GM13977 (cell line): ENCODE measurements at regions not wholly inside any gene's neighbourhood (a gene's known extent, or its start where the extent isn't known, plus 50 kb on each side); places are given as distances from the start of the nearest gene placed in this dataset.
"Not testable (repeated sequence)": the region's sequence is repeated elsewhere in the genome, so short reads cannot be mapped to it uniquely, and the experiment has no call there.

Source experiments
- DNase-seq: peaks from one replicate; pipeline ENCODE4 v3.0.0; 2012; ENCODE audit warnings: low spot score
- in situ Hi-C: fragments of 300-500 bp; cut with MboI; formaldehyde crosslinking; loops from one replicate; pipeline ENCODE4 v1.12.0; 2022; ENCODE audit warnings: low sequenced_read_pairs, low pct_unique_long_range_greater_than_20kb, mixed read lengths, inconsistent platforms; ENCODE audit not compliant: unreplicated experiment

DNA sequence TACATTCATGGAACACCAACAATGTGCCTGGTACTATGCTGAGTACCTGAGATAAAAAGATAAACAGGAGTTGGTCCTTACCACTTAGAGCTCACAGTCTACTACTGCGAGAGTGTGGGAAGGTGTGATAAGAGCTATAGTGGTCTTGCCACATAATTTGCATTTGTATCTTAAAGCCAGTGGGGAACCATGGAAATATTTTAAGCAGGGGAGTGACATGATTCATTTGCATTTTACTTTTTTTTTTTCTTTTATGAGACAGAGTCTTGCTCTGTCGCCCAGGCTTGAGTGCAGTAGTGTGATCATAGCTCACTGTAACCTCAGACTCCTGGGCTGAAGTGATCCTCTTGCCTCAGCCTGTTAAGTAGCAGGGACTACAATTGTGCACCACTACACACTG, 53.6 kb downstream of the SRGAP2 start:
- DNase-seq, in situ Hi-C loops: not testable (repeated sequence)

DNA sequence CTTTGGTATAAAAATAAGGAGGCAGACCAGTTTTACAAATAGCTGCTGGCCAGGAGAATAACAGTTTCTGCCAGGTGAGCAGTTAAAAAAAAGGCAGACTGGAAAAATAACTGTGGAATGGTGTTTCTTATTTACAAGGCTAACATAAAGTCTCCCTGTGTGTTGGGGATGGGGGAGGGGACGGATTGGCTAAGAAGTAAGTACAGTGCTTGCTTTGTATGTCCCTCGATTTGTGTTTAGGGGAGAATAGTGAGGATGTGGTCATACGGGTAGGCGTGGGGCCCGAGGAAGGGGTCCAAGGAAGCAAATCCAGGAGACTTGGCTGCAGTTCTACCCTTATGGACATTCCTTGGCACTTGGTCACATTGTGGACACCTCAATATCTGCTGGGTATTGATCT, 58.1 kb downstream of the SRGAP2 start:
- DNase-seq, in situ Hi-C loops: not testable (repeated sequence)

- not testable (repeated sequence) for DNase-seq
Observed at GRCh38 chr1:206262424-206262823, 59.1 kb downstream of the SRGAP2 start.

GRCh38 chr1:206264916-206265315, 61.6 kb downstream of the SRGAP2 start:
- in situ Hi-C loops, DNase-seq: not testable (repeated sequence)

More at GRCh38 chr1:206262424-206262823, 59.1 kb downstream of the SRGAP2 start:
- in situ Hi-C loops = not testable (repeated sequence)

GRCh38 chr1:206271153-206271552, 67.8 kb downstream of the SRGAP2 start:
- DNase-seq, in situ Hi-C loops: not testable (repeated sequence)

GRCh38 chr1:206273104-206273503, 69.8 kb downstream of the SRGAP2 start:
- in situ Hi-C loops, DNase-seq: not testable (repeated sequence)

- DNase-seq, in situ Hi-C loops: not testable (repeated sequence)
Observed at GRCh38 chr1:206276143-206276542, 72.8 kb downstream of the SRGAP2 start.

- in situ Hi-C loops, DNase-seq: not testable (repeated sequence)
Observed at GRCh38 chr1:206278683-206279082, 75.3 kb downstream of the SRGAP2 start.

DNA sequence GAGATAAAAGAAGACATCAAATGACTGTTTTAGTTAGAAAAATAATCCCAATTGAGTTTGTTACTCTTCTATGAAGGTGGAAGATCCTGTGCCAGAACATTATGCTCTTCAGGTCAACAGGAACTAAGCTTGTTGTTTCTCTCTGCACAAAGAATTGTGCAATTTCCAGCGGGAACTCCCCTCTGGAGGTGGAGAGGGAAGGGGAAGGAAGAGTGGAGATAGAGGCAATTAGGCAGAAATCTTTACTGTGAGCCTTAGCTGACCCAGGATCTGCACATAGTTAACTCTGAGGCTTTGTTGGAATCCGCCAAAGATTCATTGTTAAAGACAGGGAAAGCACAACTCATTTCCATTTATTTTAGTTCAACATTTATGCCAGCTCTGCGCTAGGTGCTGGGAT, 77.3 kb downstream of the SRGAP2 start:
- in situ Hi-C loops, DNase-seq: not testable (repeated sequence)

DNA sequence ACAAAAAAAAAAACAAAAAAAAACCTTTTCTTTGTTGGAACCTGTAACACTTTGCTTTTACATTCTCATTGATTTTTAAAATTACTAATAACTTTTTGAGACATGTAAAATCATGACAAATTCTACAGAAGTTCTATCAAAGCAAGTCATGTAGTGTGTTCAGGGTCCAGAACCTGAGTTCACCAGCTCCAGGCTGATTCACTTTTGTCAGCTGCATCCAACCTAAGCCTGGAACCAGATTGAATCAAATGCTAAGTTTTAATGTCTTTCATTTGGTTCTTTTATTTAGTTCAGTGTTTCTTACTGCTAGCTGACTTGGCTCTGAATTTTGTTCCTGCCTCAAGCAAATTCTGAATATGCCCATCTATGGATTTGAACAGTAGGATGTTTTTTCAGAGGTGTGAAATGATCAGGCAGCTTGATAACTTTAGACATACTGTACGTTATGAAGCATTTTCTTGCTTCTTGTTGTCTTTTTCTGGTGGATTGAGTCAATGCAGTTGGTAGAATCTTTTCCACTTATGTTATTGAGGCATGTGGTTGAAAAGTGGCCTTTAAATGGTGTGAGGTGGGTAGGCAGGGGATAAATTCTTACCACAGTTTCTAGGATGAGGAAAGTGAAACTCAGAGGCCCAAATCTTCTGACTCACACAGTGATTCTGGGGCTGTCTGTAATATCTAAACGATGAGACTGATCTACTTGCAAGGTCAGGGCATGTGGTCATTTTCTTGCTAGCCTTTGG, 78.7 kb downstream of the SRGAP2 start:
- in situ Hi-C loops, DNase-seq: not testable (repeated sequence)

- in situ Hi-C loops, DNase-seq: not testable (repeated sequence)
Observed at GRCh38 chr1:206285024-206285960, 82.0 kb downstream of the SRGAP2 start.

DNA sequence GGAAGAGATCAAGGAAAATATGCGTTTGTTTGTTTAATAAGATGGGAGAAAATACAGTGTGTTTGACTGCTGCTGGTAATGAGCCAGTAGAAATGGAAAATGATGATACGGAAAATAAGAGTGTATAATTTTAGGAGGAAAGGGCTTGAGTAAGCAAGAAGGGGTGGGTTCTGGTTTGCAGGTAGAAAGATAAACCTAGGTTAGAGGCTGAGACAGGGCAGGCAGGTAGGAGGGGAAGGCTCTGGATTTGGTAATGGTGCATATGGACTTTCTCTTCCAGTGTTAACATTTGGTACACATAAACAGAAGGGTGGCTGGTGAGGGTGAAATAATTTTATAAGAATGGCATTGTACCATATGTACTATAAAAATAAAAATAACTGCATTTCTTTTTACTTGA, 84.4 kb downstream of the SRGAP2 start:
- in situ Hi-C loops, DNase-seq: not testable (repeated sequence)

- DNase-seq, in situ Hi-C loops: not testable (repeated sequence)
Observed at GRCh38 chr1:206288453-206288852, 85.1 kb downstream of the SRGAP2 start.

- DNase-seq, in situ Hi-C loops: not testable (repeated sequence)
Observed at GRCh38 chr1:206297145-206298031, 94.0 kb downstream of the SRGAP2 start.

DNA sequence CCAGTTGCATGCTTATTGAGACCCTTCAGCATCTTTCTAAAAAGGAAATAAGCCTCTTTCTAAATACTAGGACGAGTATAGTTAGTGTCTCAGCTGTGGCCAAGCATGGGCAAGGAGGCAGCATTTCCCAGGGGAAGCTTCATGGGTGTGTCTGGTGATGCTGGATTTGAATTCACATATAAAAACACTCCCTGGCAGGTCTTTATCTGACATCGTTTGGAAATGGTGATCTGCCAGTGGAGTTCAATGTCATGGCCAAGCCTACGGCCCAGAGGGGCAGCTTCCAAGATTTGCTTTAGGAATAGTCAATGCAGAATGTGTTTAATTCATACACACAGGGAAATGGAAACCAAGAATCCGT, 94.7 kb downstream of the SRGAP2 start:
- in situ Hi-C loops, DNase-seq: not testable (repeated sequence)

DNA sequence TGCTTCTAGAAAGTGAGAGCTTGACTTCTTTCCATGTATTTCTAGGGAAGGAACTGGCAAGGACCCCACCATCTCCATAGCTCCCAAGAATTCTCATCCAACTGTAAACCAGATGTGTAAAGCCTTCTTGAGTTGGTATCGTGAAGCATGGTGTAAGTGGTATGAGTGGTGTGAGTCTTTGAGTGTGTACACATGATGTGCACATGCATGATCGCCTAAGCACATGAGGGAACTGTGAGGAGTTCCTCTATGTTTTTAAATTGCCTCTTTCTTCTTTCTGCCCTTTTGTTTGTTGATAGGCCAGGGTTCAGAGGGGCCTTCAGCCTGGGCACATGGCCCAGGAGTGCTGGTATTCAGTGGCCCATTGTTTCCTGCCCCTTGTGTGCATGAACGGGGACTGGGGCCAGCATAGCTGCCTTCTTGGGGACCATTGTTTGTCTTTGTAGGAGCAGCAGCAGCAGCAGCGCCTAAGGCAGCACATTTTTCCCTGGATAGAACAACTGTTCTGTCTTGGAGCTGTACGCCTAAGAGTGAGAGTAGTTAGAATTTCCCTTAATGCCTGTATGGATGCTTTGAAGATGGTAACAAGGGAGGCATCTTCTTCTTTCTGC, 95.9 kb downstream of the SRGAP2 start:
- DNase-seq, in situ Hi-C loops: not testable (repeated sequence)

DNA sequence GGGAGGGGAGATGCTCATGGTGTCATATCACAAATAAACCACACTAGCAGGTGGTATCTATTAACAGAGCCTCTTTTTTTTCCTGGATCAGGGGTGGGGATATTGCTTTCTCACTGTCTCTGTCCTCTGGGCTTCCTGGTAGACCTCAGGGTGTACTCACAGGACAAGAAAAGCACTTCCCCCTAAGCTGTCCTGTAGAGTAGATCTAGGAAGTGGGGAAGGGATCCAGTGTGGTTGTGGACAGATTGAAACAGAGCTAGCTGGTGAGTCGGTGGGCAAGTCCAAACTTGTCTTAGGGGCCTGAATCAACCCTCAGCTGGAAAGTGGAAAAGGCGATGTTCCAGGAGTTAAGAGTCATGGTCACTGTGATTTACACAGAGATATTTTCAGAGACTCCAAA, 96.6 kb downstream of the SRGAP2 start:
- DNase-seq, in situ Hi-C loops: not testable (repeated sequence)
